H9 (cell line): ENCODE measurements at regions not wholly inside any gene's neighbourhood (a gene's known extent, or its start where the extent isn't known, plus 50 kb on each side); places are given as distances from the start of the nearest gene placed in this dataset.

Experiments used
- DNase-seq: peaks from one replicate; pipeline ENCODE4 v3.0.0-alpha.2; 2017
- H2AFZ ChIP-seq: one replicate; pipeline ENCODE4 v1.6.1; 2013; ENCODE audit warnings: mild to moderate bottlenecking, low read length, control low read depth, moderate library complexity
- H2AK5ac ChIP-seq: 2 replicates; pipeline ENCODE4 v1.6.1; 2013; ENCODE audit warnings: low read length, control low read depth, mixed read lengths; ENCODE audit not compliant: insufficient read length
- H2BK120ac ChIP-seq: one replicate; pipeline ENCODE4 v1.6.1; 2013; ENCODE audit warnings: low read depth, mild to moderate bottlenecking, low read length, control low read depth, inconsistent platforms; ENCODE audit not compliant: poor library complexity, severe bottlenecking
- H2BK12ac ChIP-seq: 2 replicates; pipeline ENCODE4 v1.6.1; 2013; ENCODE audit warnings: low read length, control low read depth, mixed read lengths, low read depth; ENCODE audit not compliant: insufficient read length
- H2BK15ac ChIP-seq: 2 replicates; pipeline ENCODE4 v1.6.1; 2013; ENCODE audit warnings: low read depth, low read length, control low read depth
- H2BK20ac ChIP-seq: one replicate; pipeline ENCODE4 v1.6.1; 2013; ENCODE audit warnings: low read depth, mild to moderate bottlenecking, low read length, control low read depth, inconsistent platforms; ENCODE audit not compliant: poor library complexity, severe bottlenecking
- H2BK5ac ChIP-seq: 2 replicates; pipeline ENCODE4 v1.6.1; 2013; ENCODE audit warnings: low read length, control low read depth, mixed read lengths; ENCODE audit not compliant: insufficient read length
- H3K14ac ChIP-seq: 2 replicates; pipeline ENCODE4 v1.6.1; 2013; ENCODE audit warnings: low read length, control low read depth; ENCODE audit not compliant: insufficient read depth
- H3K18ac ChIP-seq: 2 replicates; pipeline ENCODE4 v1.6.1; 2013; ENCODE audit warnings: low read depth, mild to moderate bottlenecking, mixed read lengths, low read length, control low read depth; ENCODE audit not compliant: insufficient read length
- H3K23ac ChIP-seq: 2 replicates; pipeline ENCODE4 v1.6.1; 2013; ENCODE audit warnings: low read length, control low read depth, mixed read lengths, low read depth; ENCODE audit not compliant: insufficient read length
- H3K23me2 ChIP-seq: 2 replicates; pipeline ENCODE4 v1.6.1; 2013; ENCODE audit warnings: low read depth, mild to moderate bottlenecking, mixed read lengths, low read length, control low read depth; ENCODE audit not compliant: insufficient read length, poor library complexity, severe bottlenecking
- H3K27ac ChIP-seq: 2 replicates; pipeline ENCODE4 v1.5.1; 2013; ENCODE audit warnings: low read length, control low read depth, mixed read lengths, low read depth; ENCODE audit not compliant: insufficient read length
- H3K27me3 ChIP-seq: 2 replicates; pipeline ENCODE4 v1.6.1; 2013; ENCODE audit warnings: low read length, control low read depth, inconsistent platforms; ENCODE audit not compliant: insufficient read depth
- H3K4ac ChIP-seq: 2 replicates; pipeline ENCODE4 v1.6.1; 2013; ENCODE audit warnings: low read depth, mild to moderate bottlenecking, control low read depth, inconsistent platforms, low read length, moderate library complexity
- H3K4me1 ChIP-seq: 2 replicates; pipeline ENCODE4 v1.6.1; 2013; ENCODE audit warnings: low read length, control low read depth, inconsistent platforms; ENCODE audit not compliant: insufficient read depth
- H3K4me2 ChIP-seq: 2 replicates; pipeline ENCODE4 v1.6.1; 2013; ENCODE audit warnings: low read length, control low read depth, mixed read lengths; ENCODE audit not compliant: insufficient read length, insufficient read depth
- H3K56ac ChIP-seq: 2 replicates; pipeline ENCODE4 v1.6.1; 2013; ENCODE audit warnings: low read depth, mild to moderate bottlenecking, mixed read lengths, low read length, control low read depth; ENCODE audit not compliant: insufficient read length
- H3K79me1 ChIP-seq: 2 replicates; pipeline ENCODE4 v1.6.1; 2013; ENCODE audit warnings: low read depth, mild to moderate bottlenecking, moderate library complexity, low read length, control low read depth, inconsistent platforms; ENCODE audit not compliant: insufficient read depth, poor library complexity, severe bottlenecking
- H3K79me2 ChIP-seq: 2 replicates; pipeline ENCODE4 v1.6.1; 2013; ENCODE audit warnings: low read length, control low read depth, inconsistent platforms; ENCODE audit not compliant: insufficient read depth
- H3K9ac ChIP-seq: 2 replicates; pipeline ENCODE4 v1.6.1; 2013; ENCODE audit warnings: low read length, control low read depth, mixed read lengths; ENCODE audit not compliant: insufficient read length; ENCODE audit errors: extremely low read depth
- H3K9me3 ChIP-seq: one replicate; pipeline ENCODE4 v1.6.1; 2013; ENCODE audit warnings: low read depth, low read length, inconsistent platforms; ENCODE audit not compliant: control insufficient read depth
- H3T11ph ChIP-seq: one replicate; pipeline ENCODE4 v1.6.1; 2013; ENCODE audit warnings: mild to moderate bottlenecking, low read length, control low read depth, inconsistent platforms
- H4K20me1 ChIP-seq: one replicate; pipeline ENCODE4 v1.6.1; 2013; ENCODE audit not compliant: control insufficient read depth, insufficient read length, insufficient read depth
- H4K5ac ChIP-seq: 2 replicates; pipeline ENCODE4 v1.6.1; 2013; ENCODE audit warnings: low read depth, mild to moderate bottlenecking, mixed read lengths, low read length, control low read depth; ENCODE audit not compliant: insufficient read length
- H4K8ac ChIP-seq: replicated peaks from 2 replicates; pipeline ENCODE4 v1.6.1; 2013; ENCODE audit warnings: low read length, control low read depth, mixed read lengths, low read depth; ENCODE audit not compliant: insufficient read length
- H4K91ac ChIP-seq: 2 replicates; pipeline ENCODE4 v1.6.1; 2013; ENCODE audit warnings: low read depth, mild to moderate bottlenecking, moderate library complexity, mixed read lengths, low read length, control low read depth; ENCODE audit not compliant: insufficient read length
- H3K27ac Mint-ChIP-seq, 3 experiments: 2 replicates in 2 of 3; 3 replicates in 1 of 3; pipeline ENCODE4 v1.8.0; 2020 to 2021; ENCODE audit warnings: mixed read lengths in 3 of 3, mild to moderate bottlenecking in 1 of 3, moderate library complexity in 1 of 3
- H3K27me3 Mint-ChIP-seq: 2 replicates; pipeline ENCODE4 v1.8.0; 2021; ENCODE audit warnings: low read depth, mild to moderate bottlenecking, moderate library complexity, mixed read lengths
- H3K36me3 Mint-ChIP-seq, 3 experiments: 2 replicates in 2 of 3; 3 replicates in 1 of 3; pipeline ENCODE4 v1.8.0; 2020 to 2021; ENCODE audit warnings: low read depth in 3 of 3, mixed read lengths in 3 of 3; ENCODE audit not compliant: insufficient read depth in 1 of 3
- H3K4me1 Mint-ChIP-seq, 2 experiments: 2 replicates each; pipeline ENCODE4 v1.8.0; 2020; ENCODE audit warnings: mixed read lengths in 2 of 2
- H3K4me3 Mint-ChIP-seq, 2 experiments: 2 replicates in 1 of 2; 3 replicates in 1 of 2; pipeline ENCODE4 v1.8.0; 2020 to 2021; ENCODE audit warnings: mild to moderate bottlenecking in 2 of 2, mixed read lengths in 2 of 2, moderate library complexity in 1 of 2
- H3K9me3 Mint-ChIP-seq, 2 experiments: 2 replicates in 1 of 2; 3 replicates in 1 of 2; pipeline ENCODE4 v1.8.0; 2020; ENCODE audit warnings: mild to moderate bottlenecking in 2 of 2, mixed read lengths in 2 of 2, moderate library complexity in 1 of 2
- CTCF ChIP-seq: fragments of 200-600 bp; sonication (generic); conservative IDR thresholded peaks from 3 replicates; pipeline ENCODE4 v1.8.0; 2021; ENCODE audit warnings: antibody characterized with exemption, mild to moderate bottlenecking
- WGBS: extraction: QIAGEN DNeasy Blood & Tissue Kit; methylation state at CpG from one replicate; pipeline ENCODE4 v1.1.7; 2013; ENCODE audit warnings: missing lambda C conversion rate, low lambda C conversion rate, mixed read lengths; ENCODE audit not compliant: insufficient read length; ENCODE audit errors: extremely low coverage; 5-methylcytosine and 5-hydroxymethylcytosine counted together

GRCh38 chr19:21612403-21612872 is 107.0 kb downstream of the ZNF429 start:
- no peaks in the 10 kb centered on the region for H3K23me2 ChIP-seq
- H4K8ac ChIP-seq: no peak overlapping the region
- no peaks in the 10 kb centered on the region for H3K79me2 ChIP-seq
- H3K36me3 Mint-ChIP-seq: peaks cover 6 to 8% (median 7%) of the 10 kb centered on the region in 3 experiments; a peak in 5 of 7 replicates
- no peak overlapping the region for H3T11ph ChIP-seq
- no peak overlapping the region for H2BK5ac ChIP-seq
- H2AFZ ChIP-seq: no peak overlapping the region
- H3K4me3 Mint-ChIP-seq: no peak overlapping the region
- H2BK12ac ChIP-seq: no peak overlapping the region
- H4K5ac ChIP-seq: no peak overlapping the region
- H2BK120ac ChIP-seq: no peak overlapping the region
- no peaks in the 10 kb centered on the region for H3K4me1 ChIP-seq
- no peak overlapping the region for H2BK20ac ChIP-seq
- no peak overlapping the region for H3K9ac ChIP-seq
- H4K91ac ChIP-seq: no peak overlapping the region
- no peak for DNase-seq
- H3K4me2 ChIP-seq: no peak overlapping the region
- H3K79me1 ChIP-seq: no peaks in the 10 kb centered on the region
- no peak overlapping the region for H3K18ac ChIP-seq
- H3K27me3 Mint-ChIP-seq: peaks cover 8% of the 10 kb centered on the region
- no peak overlapping the region for H2BK15ac ChIP-seq
- H3K4me1 Mint-ChIP-seq: 0 out of 4 replicates have a peak, but pooled peaks cover 2 to 6% of the 10 kb centered on the region in 2 experiments
- no CpG with 5 or more reads among the region's 1 CpG for WGBS
- H3K14ac ChIP-seq: no peak overlapping the region
- no peaks in the 10 kb centered on the region for H3K27me3 ChIP-seq
- no peak for TF ChIP-seq CTCF
- H3K9me3 ChIP-seq: peaks cover 9% of the 10 kb centered on the region
- no peak overlapping the region for H3K56ac ChIP-seq
- no peak overlapping the region for H3K4ac ChIP-seq
- H2AK5ac ChIP-seq: no peak overlapping the region
- no peak overlapping the region for H3K23ac ChIP-seq
- H3K27ac Mint-ChIP-seq: no peak overlapping the region
- peaks cover 72 to 80% of the 10 kb centered on the region in 2 experiments for H3K9me3 Mint-ChIP-seq
- no peaks in the 10 kb centered on the region for H4K20me1 ChIP-seq
- H3K27ac ChIP-seq: no peak overlapping the region
